IPS DF 19.7 (cell line): ENCODE measurements at regions not wholly inside any gene's neighbourhood (a gene's known extent, or its start where the extent isn't known, plus 50 kb on each side); places are given as distances from the start of the nearest gene placed in this dataset.
"Not testable (repeated sequence)": the region's sequence is repeated elsewhere in the genome, so short reads cannot be mapped to it uniquely, and the experiment has no call there.

Experiments used
- DNase-seq: peaks from one replicate; pipeline ENCODE4 v3.0.0-alpha.2; 2013; ENCODE audit warnings: low read depth, low spot score

- no peak for DNase-seq
Measured at GRCh38 chr2:128651000-128651399, 332.3 kb upstream of the HS6ST1 start.

GRCh38 chr2:128654408-128654807 lies 335.7 kb upstream of the HS6ST1 start:
- DNase-seq, result no peak

GRCh38 chr2:128660836-128661235 lies 342.2 kb upstream of the HS6ST1 start:
- DNase-seq, result no peak

GRCh38 chr2:128661311-128661710 lies 342.6 kb upstream of the HS6ST1 start:
- DNase-seq, result no peak

GRCh38 chr2:128662051-128662471 lies 343.4 kb upstream of the HS6ST1 start:
- DNase-seq, result no peak

GRCh38 chr2:128663371-128664050 lies 344.8 kb upstream of the HS6ST1 start:
- DNase-seq, result no peak

- DNase-seq, result no peak
Measured at GRCh38 chr2:128664499-128664971, 345.9 kb upstream of the HS6ST1 start.

- no peak for DNase-seq
Measured at GRCh38 chr2:128665113-128665512, 346.4 kb upstream of the HS6ST1 start.

- no peak for DNase-seq
Measured at GRCh38 chr2:128666596-128666995, 347.9 kb upstream of the HS6ST1 start.

GRCh38 chr2:128667391-128667790 lies 348.7 kb upstream of the HS6ST1 start:
- DNase-seq, result no peak

- no peak for DNase-seq
Measured at GRCh38 chr2:128668946-128669345, 350.3 kb upstream of the HS6ST1 start.

GRCh38 chr2:128670066-128670465 lies 351.4 kb upstream of the HS6ST1 start:
- no peak for DNase-seq

- not testable (repeated sequence) for DNase-seq
Measured at GRCh38 chr2:128671981-128672757, 353.5 kb upstream of the HS6ST1 start.

- DNase-seq, result not testable (repeated sequence)
Measured at GRCh38 chr2:128679680-128680079, 361.0 kb upstream of the HS6ST1 start.

GRCh38 chr2:128681507-128681906 lies 362.8 kb upstream of the HS6ST1 start:
- no peak for DNase-seq

- no peak for DNase-seq
Measured at GRCh38 chr2:128682266-128682665, 363.6 kb upstream of the HS6ST1 start.

- DNase-seq, result no peak
Measured at GRCh38 chr2:128682729-128683284, 364.1 kb upstream of the HS6ST1 start.

GRCh38 chr2:128684523-128684922 lies 365.9 kb upstream of the HS6ST1 start:
- no peak for DNase-seq

- DNase-seq, result no peak
Measured at GRCh38 chr2:128685841-128686496, 367.3 kb upstream of the HS6ST1 start.

- no peak for DNase-seq
Measured at GRCh38 chr2:128686497-128686859, 367.8 kb upstream of the HS6ST1 start.

GRCh38 chr2:128686881-128687555 lies 368.4 kb upstream of the HS6ST1 start:
- no peak for DNase-seq

GRCh38 chr2:128687565-128687964 lies 368.9 kb upstream of the HS6ST1 start:
- no peak for DNase-seq
